ENCODE measurements at regions not wholly inside any gene's neighbourhood (a gene's known extent, or its start where the extent isn't known, plus 50 kb on each side); places are given as distances from the start of the nearest gene placed in this dataset.

GRCh38 chr19:31723101-31723500, 373.9 kb upstream of the TSHZ3 start:
- Histone ChIP-seq H3K27ac (ENCODE audit: low read depth, low read length) (no peak overlapping the region), H4K5ac (ENCODE audit: insufficient read length, low read depth, low read length) (no peak overlapping the region), H2BK12ac (ENCODE audit: low read depth, low read length) (no peak overlapping the region), H2AFZ (ENCODE audit: low read length) (no peak overlapping the region), H3K18ac (ENCODE audit: extremely low read depth, low read length) (no peak overlapping the region), H3K4ac (replicated peaks; ENCODE audit: insufficient read length, low read depth, low read length) (no peak overlapping the region), H2AK5ac (ENCODE audit: low read depth, low read length) (no peak overlapping the region), H2BK120ac (replicated peaks; ENCODE audit: low read depth, low read length) (no peak overlapping the region), H3K56ac (replicated peaks; ENCODE audit: insufficient read length, low read depth, low read length) (no peak overlapping the region), H3K4me2 (ENCODE audit: insufficient read depth in 1 of 2, low read depth in 2 of 2, low read length in 2 of 2) (no peak overlapping the region), H3K36me3 (ENCODE audit: control insufficient read depth in 2 of 4, insufficient read depth in 4 of 4, low read length in 3 of 4) (no peaks in the 10 kb centered on the region; a peak in 1 of 8 replicates), H2BK20ac (ENCODE audit: low read length) (no peak overlapping the region), H3K23me2 (ENCODE audit: low read depth, low read length) (no peaks in the 10 kb centered on the region), H4K20me1 (replicated peaks in 1 of 2; ENCODE audit: control insufficient read depth in 1 of 2, insufficient read depth in 2 of 2, low read length in 2 of 2) (no peaks in the 10 kb centered on the region), H2BK15ac (ENCODE audit: low read length) (no peak overlapping the region), H3K23ac (ENCODE audit: insufficient read length) (no peak overlapping the region), H3K27me3 (replicated peaks in 1 of 4; ENCODE audit: control insufficient read depth in 3 of 4, extremely low read depth in 1 of 4, insufficient read depth in 3 of 4, low read length in 3 of 4) (no peaks in the 10 kb centered on the region), H3K4me1 (replicated peaks in 1 of 4; ENCODE audit: control insufficient read depth in 3 of 4, insufficient read depth in 4 of 4, low read length in 3 of 4) (peaks cover 0 to 2% (median 0%) of the 10 kb centered on the region in 4 experiments; a peak in 2 of 7 replicates), H3K79me1 (ENCODE audit: low read depth, low read length) (no peaks in the 10 kb centered on the region), H3K4me3 (ENCODE audit: extremely low read depth in 1 of 4, insufficient read depth in 2 of 4, low read depth in 3 of 4, low read length in 4 of 4) (no peak overlapping the region), H3K9ac (replicated peaks in 1 of 4; ENCODE audit: extremely low read depth in 1 of 4, low read depth in 3 of 4, low read length in 3 of 4) (no peak overlapping the region), H3K79me2 (ENCODE audit: control insufficient read depth in 1 of 2, insufficient read depth in 2 of 2, low read length in 2 of 2) (no peaks in the 10 kb centered on the region), H3K14ac (ENCODE audit: insufficient read length) (no peak overlapping the region), H4K8ac (ENCODE audit: extremely low read depth, insufficient read depth, low read length) (no peak overlapping the region), H2BK5ac (ENCODE audit: low read depth, low read length) (no peak overlapping the region), H4K91ac (replicated peaks; ENCODE audit: insufficient read length, low read length) (no peak overlapping the region), H3K9me3 (ENCODE audit: insufficient read depth in 2 of 2, low read depth in 1 of 2, low read length in 1 of 2) (no peaks in the 10 kb centered on the region)
- ChIA-PET CTCF (ENCODE audit: partially characterized antibody) (interaction anchor here (1.3 kb wide), 1 partner anchor 15 kb away, joined by 3 read pairs; no protein-coding TSS in a partner anchor), POLR2A (ENCODE audit: partially characterized antibody) (no interaction called here)
- DNase-seq (ENCODE audit: low read depth in 1 of 2, low spot score in 2 of 2), result no peak
- FAIRE-seq, result no peak
- TF ChIP-seq FOSL1 (IDR thresholded peaks at IDR 0.05; ENCODE audit: insufficient read depth, low read depth, low read length), result no peak
- TF ChIP-seq CEBPB (IDR thresholded peaks at IDR 0.05; ENCODE audit: low read depth, low read length), result no peak
- TF ChIP-seq TCF12 (IDR thresholded peaks at IDR 0.05; ENCODE audit: low read depth, low read length), result no peak
- TF ChIP-seq KDM5A (IDR thresholded peaks at IDR 0.05; ENCODE audit: low read length), result no peak
- TF ChIP-seq ZNF274 (IDR thresholded peaks at IDR 0.05; ENCODE audit: borderline replicate concordance, extremely low read depth, low read length), result no peak
- no peak for TF ChIP-seq CHD1 (IDR thresholded peaks at IDR 0.05; ENCODE audit: low read depth, low read length)
- TF ChIP-seq CTCF (IDR thresholded peaks at IDR 0.05; ENCODE audit: control extremely low read depth in 1 of 3, insufficient read depth in 1 of 3, low read depth in 1 of 3, low read length in 3 of 3), result no peak
- no peak for TF ChIP-seq CBX8 (IDR thresholded peaks at IDR 0.05; ENCODE audit: borderline replicate concordance, low read depth, low read length)
- TF ChIP-seq PHF8 (conservative IDR thresholded peaks at IDR 0.05; ENCODE audit: low read depth, low read length), result no peak
- WGBS, 2 experiments (ENCODE audit: extremely low coverage in 1 of 2, insufficient coverage in 1 of 2, insufficient read length in 1 of 2, insufficient replicate concordance in 2 of 2, low coverage in 1 of 2, low lambda C conversion rate in 2 of 2, missing lambda C conversion rate in 1 of 2), result 90% methylated on average over 1 of the region's 1 CpG; no CpG with 5 or more reads in 1 of the 2 experiments
